Stomach smooth muscle (tissue), 2 donors: ENCODE measurements at regions not wholly inside any gene's neighbourhood (a gene's known extent, or its start where the extent isn't known, plus 50 kb on each side); places are given as distances from the start of the nearest gene placed in this dataset.

Experiments used
- H3K27ac ChIP-seq: one replicate; pipeline ENCODE4 v1.7.0; 2013; ENCODE audit warnings: mild to moderate bottlenecking, low read length, inconsistent platforms
- H3K27me3 ChIP-seq, 2 donors: one replicate each; pipeline ENCODE4 v1.7.0; 2013; ENCODE audit warnings: low read length in 2 of 2; ENCODE audit not compliant: insufficient read depth in 2 of 2, control insufficient read depth in 1 of 2
- H3K36me3 ChIP-seq, 2 donors: one replicate each; pipeline ENCODE4 v1.7.0; 2013; ENCODE audit warnings: low read length in 2 of 2; ENCODE audit not compliant: control insufficient read depth in 2 of 2, insufficient read depth in 2 of 2
- H3K4me1 ChIP-seq: one replicate; pipeline ENCODE4 v1.7.0; 2013; ENCODE audit warnings: low read length; ENCODE audit not compliant: control insufficient read depth, insufficient read depth
- H3K4me3 ChIP-seq, 2 donors: one replicate each; pipeline ENCODE4 v1.7.0; 2013; ENCODE audit warnings: low read length in 2 of 2
- H3K9ac ChIP-seq, 2 donors: one replicate each; pipeline ENCODE4 v1.7.0; 2013; ENCODE audit warnings: low read length in 2 of 2, mild to moderate bottlenecking in 1 of 2
- H3K9me3 ChIP-seq, 2 donors: one replicate each; pipeline ENCODE4 v1.7.0; 2013; ENCODE audit warnings: low read length in 2 of 2; ENCODE audit not compliant: control insufficient read depth in 2 of 2
- donor health status: healthy.
- donor health status: Pancreatic carcinoma.

DNA sequence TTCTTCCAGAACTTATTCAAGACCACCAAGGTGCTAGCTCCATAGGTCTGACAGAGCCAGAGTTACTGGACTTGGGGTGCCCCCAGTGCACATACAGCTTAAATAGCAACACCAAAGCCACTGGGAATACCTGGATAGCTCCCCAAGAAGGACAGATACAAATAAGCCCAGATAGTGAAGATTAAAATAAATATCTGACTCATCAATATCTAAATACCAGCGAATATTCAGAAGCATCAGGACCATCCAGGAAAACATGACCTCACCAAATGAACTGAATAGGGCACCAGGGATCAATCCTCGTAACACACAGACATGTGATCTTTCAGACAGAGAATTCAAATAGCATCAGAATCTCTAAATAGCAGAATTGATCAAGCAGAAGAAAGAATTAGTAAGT lies 931.6 kb downstream of the OTOL1 start:
- no peaks in the 10 kb centered on the region for H3K4me1 ChIP-seq
- no peaks in the 10 kb centered on the region for H3K36me3 ChIP-seq
- H3K27ac ChIP-seq = no peak overlapping the region
- no peak overlapping the region for H3K9ac ChIP-seq
- no peak overlapping the region for H3K4me3 ChIP-seq
- no peaks in the 10 kb centered on the region for H3K27me3 ChIP-seq
- H3K9me3 ChIP-seq = no peaks in the 10 kb centered on the region

DNA sequence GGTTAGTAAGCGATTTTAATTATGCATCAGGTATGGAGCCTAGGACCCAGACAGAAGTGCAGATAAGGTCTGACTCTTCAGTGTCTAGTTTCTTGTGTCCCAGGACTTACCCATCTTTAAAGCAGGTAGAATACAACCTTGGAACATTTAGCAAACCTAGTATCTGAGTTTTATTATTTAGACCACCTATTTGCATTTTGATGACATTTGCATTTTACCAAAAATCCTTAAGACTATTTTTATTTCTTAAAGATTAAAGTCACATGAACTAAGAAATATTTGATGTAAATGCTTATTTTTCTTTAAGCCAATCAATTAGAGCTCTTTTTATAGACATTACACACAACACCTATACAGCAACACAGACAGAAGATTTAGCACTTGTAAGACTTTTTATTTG lies 939.1 kb downstream of the OTOL1 start:
- Histone ChIP-seq H3K4me3 (no peak overlapping the region), H3K36me3 (no peaks in the 10 kb centered on the region), H3K4me1 (no peaks in the 10 kb centered on the region), H3K27ac (no peak overlapping the region), H3K9me3 (peaks cover 0 to 4% of the 10 kb centered on the region in 2 donors), H3K9ac (no peak overlapping the region), H3K27me3 (no peaks in the 10 kb centered on the region)

DNA sequence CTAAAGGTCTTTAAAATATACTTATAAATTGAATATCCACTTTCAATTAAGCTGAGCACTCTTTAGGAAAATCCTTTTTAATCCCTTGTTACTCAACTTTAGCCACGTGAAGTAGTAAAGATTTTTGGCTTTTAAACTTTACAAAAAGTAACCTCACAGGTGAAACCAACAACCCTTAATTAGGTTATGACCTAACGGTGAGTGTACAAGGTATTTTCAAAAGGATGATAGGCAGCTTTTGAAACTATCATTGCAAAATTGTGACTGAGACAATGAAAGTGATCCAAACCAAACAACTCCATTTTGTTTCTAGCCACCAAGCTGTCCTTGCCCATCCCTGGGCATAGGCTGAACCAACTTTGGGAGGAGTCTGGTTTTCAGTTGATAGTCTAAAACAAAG lies 940.2 kb downstream of the OTOL1 start:
- Histone ChIP-seq H3K27me3 (no peaks in the 10 kb centered on the region), H3K9ac (no peak overlapping the region), H3K36me3 (no peaks in the 10 kb centered on the region), H3K9me3 (peaks cover 0 to 4% of the 10 kb centered on the region in 2 donors), H3K4me1 (no peaks in the 10 kb centered on the region), H3K27ac (no peak overlapping the region), H3K4me3 (no peak overlapping the region)

DNA sequence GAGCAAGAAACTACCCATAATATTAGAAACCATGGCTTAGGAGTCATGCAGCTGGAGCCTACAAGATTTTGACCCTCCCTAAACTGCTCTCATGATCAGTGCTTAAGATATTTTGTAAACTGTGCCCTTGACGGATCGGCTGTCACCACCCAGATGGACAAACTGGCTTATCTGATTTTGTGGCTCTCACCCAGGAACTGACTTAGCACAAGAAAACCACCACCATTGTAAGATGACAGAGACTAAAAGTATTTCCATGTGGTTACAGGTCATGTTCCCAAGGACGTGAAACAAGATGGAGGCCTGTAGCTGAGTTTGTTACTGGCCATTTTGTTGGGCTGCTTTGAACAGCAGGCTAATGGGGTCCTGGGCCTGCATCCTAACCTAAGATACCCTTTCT lies 940.9 kb downstream of the OTOL1 start:
- Histone ChIP-seq H3K27ac (no peak overlapping the region), H3K4me3 (no peak overlapping the region), H3K4me1 (no peaks in the 10 kb centered on the region), H3K36me3 (no peaks in the 10 kb centered on the region), H3K27me3 (no peaks in the 10 kb centered on the region), H3K9ac (no peak overlapping the region), H3K9me3 (peaks cover 0 to 4% of the 10 kb centered on the region in 2 donors)

DNA sequence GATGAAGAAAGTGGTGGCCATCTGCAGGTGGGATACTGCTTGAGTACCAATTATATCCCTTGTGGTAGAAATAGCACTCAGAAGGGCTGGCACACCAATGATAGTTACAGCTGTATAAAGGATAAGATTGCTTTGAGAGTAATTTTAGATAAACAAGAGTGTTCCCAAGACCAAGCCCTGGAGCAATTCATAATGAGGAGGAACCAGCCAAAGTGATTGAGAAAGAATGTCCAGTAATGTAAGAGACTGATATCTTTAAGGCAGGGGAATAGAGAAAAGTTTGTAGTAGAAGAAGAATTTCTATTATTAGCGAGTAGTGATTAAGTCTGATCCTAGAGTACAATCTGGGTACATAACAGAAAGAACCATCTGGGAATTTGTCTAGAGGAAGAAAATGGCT lies 945.1 kb downstream of the OTOL1 start:
- H3K27me3 ChIP-seq = no peaks in the 10 kb centered on the region
- H3K9me3 ChIP-seq = peaks cover 0 to 4% of the 10 kb centered on the region in 2 donors
- H3K9ac ChIP-seq = no peak overlapping the region
- H3K36me3 ChIP-seq = no peaks in the 10 kb centered on the region
- H3K4me1 ChIP-seq = no peaks in the 10 kb centered on the region
- H3K27ac ChIP-seq = no peak overlapping the region
- no peak overlapping the region for H3K4me3 ChIP-seq

DNA sequence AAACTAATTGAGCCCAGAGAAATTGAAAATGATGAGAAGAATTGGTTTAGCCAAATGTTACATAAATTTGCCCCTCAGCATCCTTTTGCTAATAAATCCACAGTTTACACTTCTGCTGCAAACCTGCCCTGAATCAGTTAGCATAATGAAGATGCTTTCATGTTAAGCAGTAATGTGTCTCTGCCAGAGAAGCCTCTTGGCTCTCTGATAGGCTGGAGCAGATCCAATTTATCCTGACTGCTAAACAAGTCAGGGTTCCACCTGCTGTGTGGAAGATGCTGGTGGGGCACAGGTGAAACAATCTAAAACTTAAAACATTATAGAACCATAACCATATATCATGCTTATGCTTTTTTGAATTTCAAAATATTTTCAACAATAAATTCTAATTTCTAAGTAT lies 946.8 kb downstream of the OTOL1 start:
- H3K27me3 ChIP-seq = no peaks in the 10 kb centered on the region
- H3K4me1 ChIP-seq = no peaks in the 10 kb centered on the region
- peaks cover 0 to 4% of the 10 kb centered on the region in 2 donors for H3K9me3 ChIP-seq
- no peak overlapping the region for H3K9ac ChIP-seq
- no peak overlapping the region for H3K4me3 ChIP-seq
- H3K36me3 ChIP-seq = no peaks in the 10 kb centered on the region
- H3K27ac ChIP-seq = no peak overlapping the region

DNA sequence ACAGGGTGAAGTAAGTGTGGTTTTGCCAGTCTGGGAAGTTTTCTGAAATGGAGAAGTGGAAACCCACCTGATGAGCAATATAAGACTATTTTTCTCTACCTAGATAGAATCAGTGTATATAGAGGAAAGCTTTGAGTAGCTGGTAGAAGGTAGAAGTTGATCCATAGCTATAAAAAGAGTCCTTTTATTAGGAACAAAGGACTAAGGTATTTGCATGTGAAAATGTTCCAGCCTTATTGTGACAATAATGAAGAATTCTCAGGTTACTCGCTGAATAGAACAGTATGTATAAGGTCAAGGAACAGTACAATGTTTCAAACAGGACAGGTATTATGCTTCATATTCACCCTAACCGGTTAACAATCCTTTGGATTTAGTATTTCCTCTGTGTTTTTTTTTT lies 972.2 kb downstream of the OTOL1 start:
- no peaks in the 10 kb centered on the region for H3K36me3 ChIP-seq
- H3K27ac ChIP-seq = no peak overlapping the region
- no peaks in the 10 kb centered on the region for H3K27me3 ChIP-seq
- H3K4me1 ChIP-seq = no peaks in the 10 kb centered on the region
- no peak overlapping the region for H3K9ac ChIP-seq
- H3K9me3 ChIP-seq = no peaks in the 10 kb centered on the region
- H3K4me3 ChIP-seq = no peak overlapping the region

DNA sequence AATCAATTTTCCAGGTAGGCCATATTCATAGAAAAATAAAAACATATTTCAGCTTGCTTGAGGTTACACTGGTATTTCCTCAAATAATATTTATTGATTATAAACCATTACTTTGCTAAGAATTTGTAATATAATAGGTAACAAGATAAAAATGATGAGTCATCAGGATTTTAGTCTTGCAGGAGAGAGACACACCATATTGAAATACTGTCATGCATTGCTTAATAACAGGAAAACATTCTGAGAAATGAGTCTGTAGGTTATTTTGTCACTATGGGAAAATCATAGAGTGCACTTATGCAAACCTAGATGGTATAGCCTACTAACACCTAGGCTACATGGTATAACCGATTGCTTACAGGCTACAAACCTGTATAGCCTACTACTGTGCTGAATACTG lies 990.5 kb downstream of the OTOL1 start:
- Histone ChIP-seq H3K9ac (no peak overlapping the region), H3K9me3 (no peaks in the 10 kb centered on the region), H3K36me3 (no peaks in the 10 kb centered on the region), H3K27ac (no peak overlapping the region), H3K4me1 (no peaks in the 10 kb centered on the region), H3K4me3 (no peak overlapping the region), H3K27me3 (no peaks in the 10 kb centered on the region)

DNA sequence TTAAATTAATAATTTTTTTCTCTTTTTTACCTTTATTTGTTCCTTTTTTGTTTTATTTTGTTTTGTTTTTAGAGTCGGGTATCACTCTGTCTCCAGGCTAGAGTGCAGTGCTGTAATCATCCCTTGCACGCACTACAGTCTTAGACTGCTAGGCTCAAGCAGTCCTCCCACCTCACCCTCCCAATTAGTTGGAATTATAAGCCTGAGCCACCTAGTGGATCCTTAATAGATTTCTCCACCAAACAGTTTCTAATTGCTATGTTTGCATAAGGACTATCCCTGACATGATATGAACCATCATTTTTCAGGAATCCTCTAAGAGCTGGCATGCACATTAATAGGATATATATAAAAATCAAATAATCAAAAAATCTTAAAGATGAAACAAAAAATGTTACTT lies 993.2 kb downstream of the OTOL1 start:
- Histone ChIP-seq H3K4me1 (no peaks in the 10 kb centered on the region), H3K36me3 (no peaks in the 10 kb centered on the region), H3K9me3 (no peaks in the 10 kb centered on the region), H3K27ac (no peak overlapping the region), H3K9ac (no peak overlapping the region), H3K4me3 (no peak overlapping the region), H3K27me3 (no peaks in the 10 kb centered on the region)

DNA sequence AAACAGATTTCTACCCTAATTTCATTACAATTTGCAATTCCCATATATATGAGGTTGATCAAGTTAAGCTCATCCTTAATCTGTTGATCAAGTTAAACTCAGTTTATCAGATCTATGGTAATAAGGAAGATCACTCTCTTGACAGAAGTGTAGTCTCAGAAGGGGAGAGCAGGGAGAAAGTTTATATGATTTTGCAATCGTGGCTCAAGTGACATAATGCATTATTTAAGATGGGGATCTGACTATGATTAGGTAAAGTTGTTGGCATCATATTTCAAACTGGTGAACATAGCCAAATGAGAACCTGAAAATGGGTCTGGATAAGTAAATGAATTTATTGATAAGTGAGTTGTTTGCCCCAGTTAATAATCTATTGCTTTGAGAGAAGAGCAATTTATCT lies 995.3 kb downstream of the OTOL1 start:
- Histone ChIP-seq H3K9ac (no peak overlapping the region), H3K4me3 (no peak overlapping the region), H3K36me3 (no peaks in the 10 kb centered on the region), H3K27ac (no peak overlapping the region), H3K9me3 (peaks cover 0 to 2% of the 10 kb centered on the region in 2 donors), H3K4me1 (no peaks in the 10 kb centered on the region), H3K27me3 (no peaks in the 10 kb centered on the region)

DNA sequence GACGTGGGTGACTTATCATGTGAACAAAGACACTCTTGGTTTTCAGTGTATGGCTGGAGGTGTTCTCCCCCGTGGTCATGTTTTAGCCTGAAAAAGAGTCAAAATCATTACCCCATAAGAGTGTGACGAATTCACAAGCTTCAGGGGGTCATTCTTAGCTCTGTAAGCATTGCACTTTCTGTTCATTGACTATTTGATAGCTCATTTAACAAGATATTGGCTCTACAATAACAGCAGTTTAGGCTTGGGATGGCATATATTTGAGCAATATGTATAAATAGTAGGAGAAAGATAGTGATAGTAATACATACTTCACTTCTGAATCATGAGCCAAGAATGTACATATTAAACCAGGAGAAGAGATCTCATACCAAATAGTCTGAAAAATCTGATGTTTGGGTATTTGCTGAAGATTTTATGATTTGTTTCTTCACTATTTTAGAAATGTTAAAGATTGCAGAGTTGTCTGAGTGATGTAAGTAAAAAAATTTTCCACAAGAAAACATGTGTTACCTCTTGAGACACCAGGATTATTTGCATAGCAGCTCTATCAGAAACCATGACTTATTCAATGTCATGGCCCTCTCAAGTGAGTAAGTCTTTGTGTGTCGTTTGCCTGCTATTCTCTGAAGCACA lies 996.0 kb downstream of the OTOL1 start:
- no peaks in the 10 kb centered on the region for H3K27me3 ChIP-seq

More for the DNA sequence above, 996.0 kb downstream of the OTOL1 start:
- H3K9me3 ChIP-seq = peaks cover 0 to 2% of the 10 kb centered on the region in 2 donors
- H3K9ac ChIP-seq = no peak overlapping the region
- H3K27ac ChIP-seq = no peak overlapping the region
- H3K36me3 ChIP-seq = no peaks in the 10 kb centered on the region
- no peaks in the 10 kb centered on the region for H3K4me1 ChIP-seq
- no peak overlapping the region for H3K4me3 ChIP-seq
